ENCODE measurements at regions not wholly inside any gene's neighbourhood (a gene's known extent, or its start where the extent isn't known, plus 50 kb on each side); places are given as distances from the start of the nearest gene placed in this dataset.

GRCh38 chr4:14386196-14386595 lies 616.1 kb upstream of the CPEB2 start:
- no peak overlapping the region for H3K27ac Mint-ChIP-seq
- WGBS (ENCODE audit: insufficient coverage), result 80% methylated on average over 2 of the region's 3 CpGs
- no peak overlapping the region for H3K4me3 Mint-ChIP-seq

GRCh38 chr4:14387647-14388046 lies 614.6 kb upstream of the CPEB2 start:
- no peak for ATAC-seq

More at GRCh38 chr4:14386196-14386595, 616.1 kb upstream of the CPEB2 start:
- Mint-ChIP-seq H3K27me3 (ENCODE audit: low read depth in 2 of 2) (no peaks in the 10 kb centered on the region), H3K9me3 (peaks cover 3 to 5% of the 10 kb centered on the region in 2 donors), H3K4me1 (peaks cover 0 to 5% of the 10 kb centered on the region in 2 donors), H3K36me3 (no peaks in the 10 kb centered on the region)
- H3K36me3 ChIP-seq (ENCODE audit: control insufficient read depth, insufficient read depth, low read length), result no peaks in the 10 kb centered on the region
- H3K9me3 ChIP-seq (ENCODE audit: control insufficient read depth, insufficient read depth, low read length), result no peaks in the 10 kb centered on the region
- intact Hi-C loops (cut with micrococcal nuclease), result no loop called here
- no peaks in the 10 kb centered on the region for H3K4me1 ChIP-seq (ENCODE audit: control insufficient read depth, insufficient read depth, low read length)
- H3K27ac ChIP-seq (ENCODE audit: low read length), result no peak overlapping the region
- DNase-seq, result no peak
- ATAC-seq, result no peak
- H3K27me3 ChIP-seq (ENCODE audit: control insufficient read depth, insufficient read depth, low read length), result no peaks in the 10 kb centered on the region
- no peak overlapping the region for H3K4me3 ChIP-seq (ENCODE audit: low read length)
- no peak for TF ChIP-seq CTCF (IDR thresholded peaks at IDR 0.05)

GRCh38 chr4:14392378-14392777 lies 609.9 kb upstream of the CPEB2 start:
- H3K9me3 ChIP-seq (ENCODE audit: control insufficient read depth, insufficient read depth, low read length), result no peaks in the 10 kb centered on the region
- H3K36me3 Mint-ChIP-seq, result no peaks in the 10 kb centered on the region

More at GRCh38 chr4:14387647-14388046, 614.6 kb upstream of the CPEB2 start:
- Histone ChIP-seq H3K4me1 (ENCODE audit: control insufficient read depth, insufficient read depth, low read length) (no peaks in the 10 kb centered on the region), H3K9me3 (ENCODE audit: control insufficient read depth, insufficient read depth, low read length) (no peaks in the 10 kb centered on the region), H3K27ac (ENCODE audit: low read length) (no peak overlapping the region), H3K4me3 (ENCODE audit: low read length) (no peak overlapping the region), H3K36me3 (ENCODE audit: control insufficient read depth, insufficient read depth, low read length) (no peaks in the 10 kb centered on the region), H3K27me3 (ENCODE audit: control insufficient read depth, insufficient read depth, low read length) (no peaks in the 10 kb centered on the region)
- peaks cover 3 to 7% of the 10 kb centered on the region in 2 donors for H3K9me3 Mint-ChIP-seq
- H3K4me3 Mint-ChIP-seq, result no peak overlapping the region
- WGBS (ENCODE audit: insufficient coverage), result 58% methylated on average over 2 of the region's 2 CpGs
- peaks cover 0 to 5% of the 10 kb centered on the region in 2 donors for H3K4me1 Mint-ChIP-seq
- H3K36me3 Mint-ChIP-seq, result no peaks in the 10 kb centered on the region
- no peaks in the 10 kb centered on the region for H3K27me3 Mint-ChIP-seq (ENCODE audit: low read depth in 2 of 2)
- DNase-seq, result no peak
- no peak overlapping the region for H3K27ac Mint-ChIP-seq
- intact Hi-C loops (cut with micrococcal nuclease), result no loop called here
- TF ChIP-seq CTCF (IDR thresholded peaks at IDR 0.05), result no peak

More at GRCh38 chr4:14392378-14392777, 609.9 kb upstream of the CPEB2 start:
- no peak overlapping the region for H3K4me3 ChIP-seq (ENCODE audit: low read length)
- H3K9me3 Mint-ChIP-seq, result peaks cover 1 to 5% of the 10 kb centered on the region in 2 donors
- intact Hi-C loops (cut with micrococcal nuclease), result no loop called here
- H3K4me3 Mint-ChIP-seq, result no peak overlapping the region
- H3K27ac Mint-ChIP-seq, result no peak overlapping the region
- no peak for TF ChIP-seq CTCF (IDR thresholded peaks at IDR 0.05)
- ATAC-seq, result no peak
- no peaks in the 10 kb centered on the region for H3K27me3 ChIP-seq (ENCODE audit: control insufficient read depth, insufficient read depth, low read length)
- no peak overlapping the region for H3K27ac ChIP-seq (ENCODE audit: low read length)
- no peaks in the 10 kb centered on the region for H3K4me1 ChIP-seq (ENCODE audit: control insufficient read depth, insufficient read depth, low read length)
- 84% methylated on average over 3 of the region's 4 CpGs for WGBS (ENCODE audit: insufficient coverage)
- no peaks in the 10 kb centered on the region for H3K36me3 ChIP-seq (ENCODE audit: control insufficient read depth, insufficient read depth, low read length)
- no peaks in the 10 kb centered on the region for H3K4me1 Mint-ChIP-seq
- H3K27me3 Mint-ChIP-seq (ENCODE audit: low read depth in 2 of 2), result no peaks in the 10 kb centered on the region
- no peak for DNase-seq

Measured in natural killer cell (primary cell).